ENCODE measurements at regions not wholly inside any gene's neighbourhood (a gene's known extent, or its start where the extent isn't known, plus 50 kb on each side); places are given as distances from the start of the nearest gene placed in this dataset.

DNA sequence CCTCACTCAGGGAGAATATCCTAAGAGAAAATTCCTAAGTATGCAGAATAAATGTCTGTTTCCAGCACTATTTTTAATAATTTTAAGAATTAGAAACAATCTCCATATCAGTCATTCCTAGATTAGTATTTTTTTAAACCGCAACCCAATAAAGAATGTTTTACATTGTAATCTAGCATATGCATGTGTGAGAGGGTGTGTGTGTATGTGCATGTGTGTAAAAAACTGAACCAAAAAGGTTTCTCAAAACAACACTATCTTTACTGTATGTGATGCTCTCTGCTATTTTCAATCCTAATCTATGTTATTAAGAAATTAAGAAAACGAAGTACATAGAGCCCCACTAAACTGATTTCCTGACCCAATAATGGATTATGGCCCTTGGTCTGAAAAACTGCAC is 90.6 kb upstream of the AKIP1 start:
- DNase-seq (ENCODE audit: low spot score) (no peak), ATAC-seq (no peak)

DNA sequence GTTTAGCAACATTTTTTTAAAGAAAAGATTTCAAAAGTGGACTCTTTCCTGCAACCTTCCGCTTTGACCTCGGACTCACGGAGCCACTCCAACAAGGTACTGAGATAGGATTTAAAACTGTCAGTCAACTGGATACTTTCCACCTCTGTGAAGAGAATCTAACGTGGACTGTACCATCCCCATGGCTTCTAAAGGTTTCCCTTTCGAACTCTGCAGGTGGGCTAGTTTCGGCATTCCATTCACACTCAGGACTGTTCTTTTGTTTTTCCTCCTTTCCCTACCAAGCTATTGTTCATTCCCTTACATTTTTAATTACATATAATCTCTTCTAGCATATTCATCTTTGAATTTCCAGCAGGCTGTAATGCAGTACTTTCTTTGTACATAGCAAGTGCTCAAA is 88.5 kb upstream of the AKIP1 start:
- ATAC-seq = no peak
- DNase-seq (ENCODE audit: low spot score) = no peak

GRCh38 chr11:8823174-8823742 is 87.7 kb upstream of the AKIP1 start:
- DNase-seq (ENCODE audit: low spot score) = no peak
- no peak for ATAC-seq

DNA sequence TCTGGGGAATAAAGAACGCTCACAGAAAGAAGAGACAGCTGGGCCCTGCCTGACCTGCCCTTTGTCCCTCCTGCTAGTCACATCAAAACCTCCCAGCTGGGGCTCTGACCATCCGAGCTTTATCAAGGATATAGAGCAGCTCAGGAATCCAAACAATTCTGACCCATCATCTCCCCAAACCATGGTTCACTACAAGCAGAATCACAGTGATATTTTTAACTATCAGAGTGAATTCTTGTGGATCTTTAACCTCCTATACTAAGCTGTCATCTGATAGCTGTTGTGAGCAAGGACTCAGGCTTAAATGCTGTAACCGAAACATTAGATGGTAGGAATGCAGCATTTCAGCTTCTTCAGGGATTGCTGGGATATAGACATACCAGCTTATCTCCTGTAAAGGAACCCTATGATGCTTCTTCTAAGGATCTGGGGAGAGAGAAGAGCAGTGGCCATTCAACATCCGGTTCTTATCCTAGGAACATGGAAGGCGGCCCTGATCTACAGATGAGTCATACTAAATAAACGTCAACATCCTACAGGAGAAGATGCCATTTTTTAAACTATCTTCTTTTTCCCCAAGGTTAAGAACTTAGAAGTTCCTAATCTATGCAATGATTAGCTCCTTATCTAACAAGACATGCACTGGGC is 84.7 kb upstream of the AKIP1 start:
- peak; percentile 4 for DNase-seq (ENCODE audit: low spot score)
- ATAC-seq = no peak

DNA sequence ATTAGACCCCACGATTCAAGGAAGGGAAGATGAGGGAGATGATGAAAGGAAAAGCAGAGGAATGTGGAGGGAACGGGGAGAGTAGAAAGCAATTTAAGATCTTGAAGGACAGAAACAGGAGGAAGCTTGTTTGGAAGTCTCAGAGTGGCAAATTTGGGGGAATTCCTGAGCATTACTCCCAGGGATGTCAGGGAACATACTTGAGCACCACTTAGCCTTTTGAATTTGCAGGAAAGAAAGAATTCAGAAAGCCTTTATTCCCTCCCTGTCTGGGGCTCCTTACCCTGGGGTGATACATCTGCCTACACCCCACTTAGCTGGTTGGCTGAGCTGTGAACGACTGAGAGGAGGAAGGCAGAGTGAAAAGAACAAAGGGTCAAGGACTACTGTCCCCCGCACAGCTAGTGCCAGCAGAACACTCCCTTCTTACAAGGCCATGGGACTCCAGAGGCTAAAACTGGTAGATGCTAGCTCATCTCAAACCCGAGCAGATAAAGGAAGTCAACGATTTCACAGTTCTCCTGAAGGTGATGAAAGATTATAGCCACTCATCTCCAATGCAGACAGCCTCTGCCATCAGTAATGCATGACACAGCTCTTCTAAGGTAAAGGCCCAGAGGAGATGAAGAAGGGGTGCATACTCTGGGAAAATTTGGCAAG is 84.0 kb upstream of the AKIP1 start:
- DNase-seq (ENCODE audit: low spot score) = peak; percentile 21
- ATAC-seq = no peak

DNA sequence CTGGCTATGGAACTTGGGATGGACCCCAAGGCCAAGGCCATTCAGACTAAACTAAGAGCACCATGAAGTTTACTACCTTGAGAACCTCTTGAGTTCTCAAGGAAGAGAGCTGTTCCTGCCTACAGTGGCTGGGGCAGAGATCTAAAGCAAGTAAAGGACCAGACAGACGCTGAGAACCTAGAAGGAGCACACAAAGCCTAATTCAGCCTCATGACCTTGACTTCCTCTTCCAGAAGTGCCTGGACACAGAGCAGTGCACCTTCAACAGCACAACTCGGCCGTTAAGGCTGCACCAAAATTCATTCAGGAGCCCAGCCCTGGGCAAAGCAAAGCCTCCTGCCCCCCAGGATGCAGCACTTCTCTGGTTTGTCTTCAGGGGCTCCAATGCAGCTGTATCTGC is 82.9 kb upstream of the AKIP1 start:
- DNase-seq (ENCODE audit: low spot score) (peak; percentile 21), ATAC-seq (no peak)

- ATAC-seq = peak; percentile 27
- peak; percentile 40 for DNase-seq (ENCODE audit: low spot score)
These were observed 82.2 kb upstream of the AKIP1 start for GRCh38 chr11:8828580-8829361.

GRCh38 chr11:8829556-8829955 is 81.4 kb upstream of the AKIP1 start:
- DNase-seq (ENCODE audit: low spot score) = peak; percentile 3
- ATAC-seq = no peak

- ATAC-seq (no peak), DNase-seq (ENCODE audit: low spot score) (peak; percentile 12)
These were observed 80.3 kb upstream of the AKIP1 start for GRCh38 chr11:8830641-8831040.

GRCh38 chr11:8831861-8832260 is 79.1 kb upstream of the AKIP1 start:
- DNase-seq (ENCODE audit: low spot score) (peak; percentile 38), ATAC-seq (no peak)

GRCh38 chr11:8832571-8833260 is 78.3 kb upstream of the AKIP1 start:
- ATAC-seq (no peak), DNase-seq (ENCODE audit: low spot score) (peak; percentile 37)

GRCh38 chr11:8833568-8834315 is 77.2 kb upstream of the AKIP1 start:
- DNase-seq (ENCODE audit: low spot score) (peak; percentile 1), ATAC-seq (no peak)

GRCh38 chr11:8834379-8834778 is 76.6 kb upstream of the AKIP1 start:
- DNase-seq (ENCODE audit: low spot score) (peak; percentile 30), ATAC-seq (no peak)

DNA sequence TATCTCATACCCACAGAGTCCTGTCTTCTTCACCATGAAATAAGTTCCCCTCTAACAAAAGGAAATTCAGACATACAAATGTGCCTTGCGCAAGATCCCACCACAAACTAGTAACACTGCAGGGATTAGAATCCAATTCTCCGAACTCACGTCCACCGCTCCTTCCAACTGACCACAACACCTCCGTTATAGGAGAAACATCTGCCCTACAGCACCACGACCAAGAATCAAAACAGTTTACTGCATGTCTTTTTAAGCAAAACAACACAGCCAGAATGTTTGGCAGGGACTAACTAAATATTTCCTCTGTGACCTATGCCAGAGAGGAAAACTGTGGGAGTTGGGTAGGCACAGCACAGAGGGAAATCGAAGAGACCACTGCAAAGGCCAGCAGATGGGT is 72.7 kb upstream of the AKIP1 start:
- DNase-seq (ENCODE audit: low spot score) = peak; percentile 10
- no peak for ATAC-seq

DNA sequence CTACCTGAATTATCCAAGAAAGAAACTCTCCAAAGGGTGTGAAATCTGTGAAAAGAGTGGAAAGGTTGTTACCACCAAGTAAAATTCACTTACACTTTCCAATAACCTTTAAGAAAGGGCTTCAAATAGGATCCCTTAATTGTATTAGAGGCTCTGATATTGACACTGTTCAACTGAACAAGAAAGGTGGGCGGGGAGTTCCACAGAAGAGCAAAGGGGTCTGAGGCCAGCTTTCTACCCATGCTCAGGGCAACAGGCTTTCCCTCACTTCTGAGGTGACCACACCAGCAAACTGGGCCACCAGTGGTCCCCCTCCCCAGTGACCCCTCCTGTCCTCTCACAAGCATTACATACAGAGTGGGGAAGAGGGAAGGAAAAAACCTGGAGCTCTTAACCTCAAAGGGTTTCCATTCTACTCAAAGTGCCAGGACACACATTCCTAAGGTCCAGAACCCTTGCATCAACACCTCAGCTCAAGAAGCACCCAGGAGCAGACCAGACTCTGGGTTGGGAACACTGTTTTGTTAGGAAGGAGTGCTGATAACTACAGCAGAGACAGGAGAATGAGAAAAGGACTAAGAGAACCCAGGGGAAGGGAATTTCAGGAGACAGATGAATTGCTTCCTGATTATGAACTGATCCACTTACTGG is 71.6 kb upstream of the AKIP1 start:
- no peak for ATAC-seq
- DNase-seq (ENCODE audit: low spot score) = peak; percentile 2

DNA sequence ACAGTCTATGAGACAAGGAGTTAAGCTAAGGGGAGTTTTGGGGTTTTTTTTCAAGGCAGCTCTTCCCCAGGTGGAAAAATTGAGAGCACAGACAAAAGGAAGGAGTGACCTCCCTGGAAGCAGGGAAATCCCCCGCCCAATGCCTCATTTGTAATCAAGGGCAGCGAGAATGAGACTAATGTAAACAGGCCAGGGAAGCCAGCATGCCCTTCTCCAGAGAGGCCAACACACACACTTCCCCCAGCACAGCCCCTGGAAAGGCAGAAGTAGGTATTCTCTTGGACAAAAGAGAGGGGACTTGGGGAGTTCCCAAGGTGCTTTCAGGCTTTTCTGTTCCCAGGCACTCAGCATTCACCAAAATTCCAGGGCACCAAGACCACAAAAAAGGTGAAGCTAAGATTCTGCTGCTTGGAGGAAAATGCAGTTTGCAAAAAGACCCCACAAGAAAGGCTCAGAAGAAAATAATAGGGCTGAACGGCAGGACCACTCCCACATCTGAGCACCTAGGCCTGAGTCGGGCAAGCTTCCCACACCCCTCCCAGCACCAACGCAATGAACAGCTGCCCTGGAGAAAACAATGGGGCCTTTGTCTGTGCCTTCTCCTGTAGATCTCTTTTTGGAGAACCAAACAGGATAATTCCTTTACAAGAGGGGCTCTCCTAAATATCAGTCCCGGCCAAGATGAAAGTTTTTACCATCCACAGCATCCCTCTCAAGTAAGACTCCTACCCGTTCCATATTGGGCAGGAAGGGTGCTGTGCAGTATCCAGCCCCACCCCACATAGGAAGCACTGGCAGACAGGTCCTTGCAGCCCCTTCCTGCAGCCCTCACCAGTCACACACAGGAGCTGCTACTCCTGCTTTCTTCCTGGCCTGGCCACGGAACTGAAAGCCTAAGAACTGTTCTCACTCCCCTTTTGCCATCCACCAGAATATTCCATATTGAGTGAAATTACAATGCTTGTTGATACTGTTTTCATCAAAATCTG is 70.7 kb upstream of the AKIP1 start:
- DNase-seq (ENCODE audit: low spot score) (peak; percentile 16), ATAC-seq (no peak)

GRCh38 chr11:8841899-8842298 is 69.1 kb upstream of the AKIP1 start:
- DNase-seq (ENCODE audit: low spot score) = no peak
- ATAC-seq = no peak

- no peak for DNase-seq (ENCODE audit: low spot score)
- ATAC-seq = no peak
These were observed 52.2 kb upstream of the AKIP1 start for GRCh38 chr11:8858808-8859207.
